ENCODE measurements at regions not wholly inside any gene's neighbourhood (a gene's known extent, or its start where the extent isn't known, plus 50 kb on each side); places are given as distances from the start of the nearest gene placed in this dataset.

DNA sequence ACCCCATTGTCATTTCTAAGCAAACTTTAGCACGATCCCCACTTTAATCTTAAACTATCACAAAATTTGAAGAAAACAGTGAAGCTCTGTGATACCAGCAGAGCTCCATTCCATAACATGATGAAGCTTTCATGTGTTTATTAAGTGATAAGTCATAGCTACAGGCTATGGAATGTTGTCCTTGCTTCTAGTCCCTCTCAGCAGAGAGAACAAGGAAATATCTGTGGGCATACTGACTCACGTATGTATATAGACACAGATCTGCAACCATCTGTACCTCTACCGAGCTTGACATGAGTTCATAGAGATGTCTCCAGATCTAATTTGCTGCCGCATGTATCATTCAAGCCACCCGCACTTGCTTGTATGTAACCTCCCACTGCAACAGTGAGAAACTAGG is 588.9 kb downstream of the ETS1 start:
- no peak for TF ChIP-seq CTCF (IDR thresholded peaks at IDR 0.05; ENCODE audit: insufficient read depth, low read length, severe bottlenecking)
- Histone ChIP-seq H3K36me3 (ENCODE audit: control insufficient read depth, insufficient read depth, low read length) (no peaks in the 10 kb centered on the region), H3K27me3 (ENCODE audit: control insufficient read depth, insufficient read depth, low read length) (no peaks in the 10 kb centered on the region), H3K4me3 (ENCODE audit: low read depth, low read length) (no peak overlapping the region)
- DNase-seq (ENCODE audit: low read depth) (peak; percentile 46), FAIRE-seq (no peak)

DNA sequence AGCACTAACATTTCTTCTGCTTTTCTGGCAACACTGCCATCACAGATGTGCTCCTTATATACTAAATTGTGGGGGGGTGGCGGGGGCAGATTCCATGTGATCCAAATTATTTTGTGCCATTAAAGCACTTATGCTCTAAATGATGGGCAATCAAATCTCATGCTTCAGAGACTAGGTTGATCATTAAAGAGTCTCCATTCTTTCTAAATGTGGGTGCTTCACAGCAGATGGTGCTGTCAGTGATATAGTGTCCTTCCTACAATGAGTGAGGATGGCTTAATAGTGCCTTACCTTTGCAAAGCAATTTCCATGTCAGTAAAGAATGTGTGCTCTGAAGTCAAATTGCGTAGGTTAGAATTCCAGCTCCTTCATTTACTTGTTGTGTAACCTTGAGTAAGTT is 589.8 kb downstream of the ETS1 start:
- Histone ChIP-seq H3K4me3 (ENCODE audit: low read depth, low read length) (no peak overlapping the region), H3K36me3 (ENCODE audit: control insufficient read depth, insufficient read depth, low read length) (no peaks in the 10 kb centered on the region), H3K27me3 (ENCODE audit: control insufficient read depth, insufficient read depth, low read length) (no peaks in the 10 kb centered on the region)
- TF ChIP-seq CTCF (IDR thresholded peaks at IDR 0.05; ENCODE audit: insufficient read depth, low read length, severe bottlenecking), result no peak
- no peak for DNase-seq (ENCODE audit: low read depth)
- FAIRE-seq, result no peak

DNA sequence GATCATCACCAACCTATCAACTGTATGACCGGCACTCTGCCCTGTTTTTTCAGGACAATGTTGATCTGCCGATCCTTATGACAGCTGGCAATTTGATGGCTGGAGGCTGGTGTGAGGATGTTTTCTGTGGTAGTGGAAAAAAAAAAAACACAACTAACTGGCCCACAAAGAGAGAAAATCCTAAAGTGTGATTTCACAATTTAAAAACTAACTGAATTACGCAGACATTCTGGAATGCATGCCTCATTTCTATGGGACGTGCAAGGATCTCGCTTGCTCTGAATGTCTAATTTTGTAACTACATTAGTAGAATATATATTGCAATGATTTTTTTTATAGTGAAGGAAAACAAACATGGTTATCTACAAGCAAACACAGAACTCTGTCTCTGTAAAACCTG is 590.5 kb downstream of the ETS1 start:
- H3K27me3 ChIP-seq (ENCODE audit: control insufficient read depth, insufficient read depth, low read length), result no peaks in the 10 kb centered on the region
- FAIRE-seq (no peak), DNase-seq (ENCODE audit: low read depth) (no peak)
- no peaks in the 10 kb centered on the region for H3K36me3 ChIP-seq (ENCODE audit: control insufficient read depth, insufficient read depth, low read length)
- TF ChIP-seq CTCF (IDR thresholded peaks at IDR 0.05; ENCODE audit: insufficient read depth, low read length, severe bottlenecking), result no peak
- H3K4me3 ChIP-seq (ENCODE audit: low read depth, low read length), result no peak overlapping the region

DNA sequence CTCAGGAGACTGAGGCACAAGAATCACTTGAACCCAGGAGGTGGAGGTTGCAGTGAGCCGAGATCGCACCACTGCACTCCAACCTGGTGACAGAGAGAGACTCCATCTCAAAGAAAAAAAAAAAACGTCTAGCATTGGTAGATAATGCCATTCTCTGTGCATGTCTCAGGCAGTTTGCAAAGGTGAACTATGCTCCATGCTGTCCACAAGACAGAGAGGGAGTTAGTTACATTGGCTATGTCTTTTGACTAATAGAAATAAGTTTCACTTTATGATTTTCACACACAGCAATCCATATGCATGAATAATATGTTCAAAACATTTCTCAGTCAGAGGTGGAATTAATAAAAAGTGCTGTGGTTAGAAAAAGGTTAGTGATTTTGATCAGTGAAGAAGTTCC is 591.4 kb downstream of the ETS1 start:
- FAIRE-seq, result no peak
- Histone ChIP-seq H3K36me3 (ENCODE audit: control insufficient read depth, insufficient read depth, low read length) (no peaks in the 10 kb centered on the region), H3K4me3 (ENCODE audit: low read depth, low read length) (no peak overlapping the region), H3K27me3 (ENCODE audit: control insufficient read depth, insufficient read depth, low read length) (no peaks in the 10 kb centered on the region)
- no peak for TF ChIP-seq CTCF (IDR thresholded peaks at IDR 0.05; ENCODE audit: insufficient read depth, low read length, severe bottlenecking)
- DNase-seq (ENCODE audit: low read depth), result no peak

GRCh38 chr11:127994736-127995135 is 592.6 kb downstream of the ETS1 start:
- Histone ChIP-seq H3K36me3 (ENCODE audit: control insufficient read depth, insufficient read depth, low read length) (no peaks in the 10 kb centered on the region), H3K27me3 (ENCODE audit: control insufficient read depth, insufficient read depth, low read length) (no peaks in the 10 kb centered on the region), H3K4me3 (ENCODE audit: low read depth, low read length) (no peak overlapping the region)
- peak; percentile 15 for DNase-seq (ENCODE audit: low read depth)
- FAIRE-seq, result no peak
- no peak for TF ChIP-seq CTCF (IDR thresholded peaks at IDR 0.05; ENCODE audit: insufficient read depth, low read length, severe bottlenecking)

DNA sequence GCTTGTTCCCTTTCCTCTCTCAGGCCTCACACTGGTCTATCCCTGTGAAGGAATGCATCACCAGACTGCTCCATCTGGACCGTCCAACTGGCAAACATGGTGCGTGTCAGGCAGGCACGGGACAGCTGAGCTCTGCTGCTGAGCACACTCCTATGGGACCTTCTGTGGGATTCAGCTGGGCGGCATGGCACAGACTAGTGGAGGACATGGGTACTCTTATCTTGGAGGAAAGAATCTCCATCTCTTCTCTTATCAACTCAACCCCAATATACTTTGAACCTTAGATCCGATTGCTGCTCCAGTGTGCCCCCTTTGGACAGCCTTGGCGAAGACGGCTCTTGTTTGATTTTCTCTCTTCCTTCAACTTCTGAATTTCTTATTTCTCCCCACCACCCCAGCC is 593.6 kb downstream of the ETS1 start:
- Histone ChIP-seq H3K4me3 (ENCODE audit: low read depth, low read length) (no peak overlapping the region), H3K36me3 (ENCODE audit: control insufficient read depth, insufficient read depth, low read length) (no peaks in the 10 kb centered on the region), H3K27me3 (ENCODE audit: control insufficient read depth, insufficient read depth, low read length) (no peaks in the 10 kb centered on the region)
- DNase-seq (ENCODE audit: low read depth) (no peak), FAIRE-seq (peak; percentile 62)
- no peak for TF ChIP-seq CTCF (IDR thresholded peaks at IDR 0.05; ENCODE audit: insufficient read depth, low read length, severe bottlenecking)

Measured in bronchial epithelial cell (primary cell).